ENCODE measurements at regions not wholly inside any gene's neighbourhood (a gene's known extent, or its start where the extent isn't known, plus 50 kb on each side); places are given as distances from the start of the nearest gene placed in this dataset.

DNA sequence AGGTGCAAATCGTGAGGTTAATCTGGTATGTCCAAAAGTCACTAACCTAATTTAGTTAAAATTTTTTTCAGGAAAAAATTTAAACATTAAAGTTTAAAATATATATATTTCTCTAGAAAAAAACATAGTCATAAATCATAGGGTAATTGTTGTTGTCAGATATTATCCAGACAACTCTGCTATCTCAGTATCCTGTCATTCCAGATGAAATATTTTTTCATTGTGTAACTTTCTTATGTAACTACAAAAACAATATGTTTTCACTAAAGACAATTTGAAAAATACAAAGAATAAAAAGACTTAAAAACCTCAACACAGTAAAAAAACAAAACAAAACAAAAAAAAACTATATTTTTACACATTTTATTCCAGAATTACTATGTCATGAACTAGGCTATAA, 57.6 kb downstream of the TENT5A start:
- DNase-seq = no peak

DNA sequence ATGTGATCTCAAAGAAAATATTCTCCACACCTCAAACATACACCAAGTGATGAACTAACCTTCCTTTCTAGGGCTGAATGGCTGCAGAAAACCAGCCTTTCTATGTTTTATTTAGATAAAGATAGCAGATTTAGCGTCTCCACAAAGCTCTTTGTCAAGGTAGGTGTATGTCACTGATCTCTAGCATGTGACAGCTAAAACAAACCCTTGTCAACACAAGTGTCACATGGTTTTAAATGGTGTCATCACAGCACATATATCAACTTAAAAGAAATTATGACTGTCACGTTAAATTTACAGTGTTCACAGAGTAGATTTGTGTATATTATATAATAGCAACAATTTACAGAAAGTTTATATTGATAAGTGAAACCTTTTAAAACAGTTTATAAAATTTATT, 58.3 kb downstream of the TENT5A start:
- no peak for DNase-seq

DNA sequence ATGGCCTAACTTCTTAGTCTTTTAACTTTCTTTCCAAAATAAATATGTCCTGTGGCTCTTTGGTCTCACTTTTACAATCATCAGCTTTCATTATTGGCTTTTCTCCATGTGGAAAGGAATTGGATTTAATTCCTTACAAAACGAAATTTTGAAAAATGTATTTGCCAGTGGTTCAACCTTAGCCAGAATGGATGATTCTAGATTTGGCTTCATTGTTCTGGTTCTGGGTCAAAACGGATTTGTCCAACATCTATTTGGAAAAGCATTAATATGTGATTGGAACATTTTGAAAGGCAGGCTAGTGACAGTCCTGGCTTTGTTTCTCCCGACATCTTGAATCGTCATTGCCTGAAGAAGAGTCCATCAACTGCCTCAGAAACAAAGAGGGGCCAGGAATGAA, 59.2 kb downstream of the TENT5A start:
- no peak for DNase-seq

DNA sequence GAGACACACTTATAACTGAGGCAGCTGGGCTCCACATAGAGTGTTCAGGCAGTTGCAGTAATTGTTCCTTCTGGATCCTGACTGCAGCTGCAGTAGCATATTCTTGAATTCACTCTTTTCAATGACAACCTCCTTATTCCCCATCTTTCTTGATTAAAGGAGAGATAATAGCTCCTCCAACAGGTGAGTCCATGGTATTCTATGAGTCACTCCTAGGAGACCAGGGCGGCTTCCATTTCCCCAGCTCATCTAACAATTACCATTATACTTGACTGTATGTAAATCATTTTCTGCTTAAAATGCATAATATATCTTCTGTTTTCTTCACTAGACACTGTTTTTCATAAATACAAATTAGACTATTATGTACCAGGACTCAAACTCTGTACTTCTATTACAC, 62.4 kb downstream of the TENT5A start:
- DNase-seq = no peak

DNA sequence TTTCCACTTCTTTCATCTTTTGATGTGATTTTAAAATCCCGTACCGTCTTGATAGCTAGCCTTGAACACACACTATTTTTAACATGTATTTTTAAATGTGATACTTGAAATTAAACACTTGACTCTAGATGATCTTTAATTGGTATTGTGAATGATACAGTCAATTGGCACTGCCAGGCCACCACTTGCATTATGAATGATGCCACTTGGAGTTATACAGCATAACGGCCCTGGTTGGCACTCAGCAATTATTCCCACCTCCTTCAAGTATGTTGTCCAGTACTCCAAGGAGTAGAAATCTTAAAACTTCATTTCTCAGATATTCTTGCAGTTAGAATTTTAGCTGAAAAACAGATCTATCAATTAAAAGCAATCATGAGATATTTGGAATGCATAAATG, 62.9 kb downstream of the TENT5A start:
- no peak for DNase-seq

DNA sequence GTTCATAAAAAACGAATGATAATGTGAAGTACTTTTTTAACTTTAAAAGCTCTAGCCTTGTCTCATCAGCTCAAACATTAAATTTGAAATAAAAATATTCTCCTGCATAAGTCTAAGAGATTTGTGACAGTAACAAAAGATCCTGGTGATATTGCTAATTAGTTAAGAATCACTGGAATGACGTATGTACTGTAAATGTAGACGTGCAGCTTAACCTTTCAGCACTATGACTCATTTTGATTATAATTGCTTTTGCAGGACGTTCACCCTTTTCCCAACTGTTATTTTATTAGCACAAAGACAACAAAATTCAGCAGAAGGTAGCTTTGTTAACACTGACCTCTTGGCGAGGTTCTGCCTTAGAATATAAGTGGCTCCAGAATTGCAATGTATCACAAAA, 68.6 kb downstream of the TENT5A start:
- DNase-seq = no peak

DNA sequence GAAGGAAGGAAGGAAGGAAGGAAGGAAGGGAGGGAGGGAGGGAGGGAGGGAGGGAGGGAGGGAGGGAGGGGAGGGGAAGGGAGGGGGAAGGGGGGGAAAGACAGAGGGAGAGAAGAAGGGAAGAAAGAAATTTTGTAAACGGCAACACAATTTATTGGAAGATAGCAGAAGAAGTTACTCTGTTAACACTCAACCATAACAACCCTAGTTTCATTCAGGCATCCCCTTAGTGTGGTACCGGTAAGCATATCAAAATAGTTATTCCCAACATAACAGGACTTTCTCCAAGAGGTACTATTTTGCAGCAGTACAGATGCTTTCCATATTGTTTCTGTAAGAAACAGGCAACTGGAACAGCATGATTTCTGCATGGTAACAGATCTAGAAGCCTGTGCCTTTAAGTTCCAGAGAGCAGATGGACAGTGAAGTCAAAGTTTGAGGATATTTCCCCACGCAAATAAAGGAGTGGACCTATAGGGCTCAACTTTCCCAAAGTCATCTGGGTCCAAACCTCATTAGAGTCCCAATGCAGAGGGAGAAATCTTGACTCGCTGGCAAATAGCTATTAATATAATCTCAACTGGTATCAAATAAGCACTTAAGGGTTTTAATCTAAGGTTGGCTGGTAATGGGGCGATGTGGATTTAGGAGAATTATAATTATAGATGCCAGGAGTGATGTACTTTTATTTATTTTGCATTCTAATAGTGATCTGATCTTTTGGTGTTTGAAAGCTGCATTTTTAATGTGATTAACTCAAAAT, 69.4 kb downstream of the TENT5A start:
- no peak for DNase-seq

DNA sequence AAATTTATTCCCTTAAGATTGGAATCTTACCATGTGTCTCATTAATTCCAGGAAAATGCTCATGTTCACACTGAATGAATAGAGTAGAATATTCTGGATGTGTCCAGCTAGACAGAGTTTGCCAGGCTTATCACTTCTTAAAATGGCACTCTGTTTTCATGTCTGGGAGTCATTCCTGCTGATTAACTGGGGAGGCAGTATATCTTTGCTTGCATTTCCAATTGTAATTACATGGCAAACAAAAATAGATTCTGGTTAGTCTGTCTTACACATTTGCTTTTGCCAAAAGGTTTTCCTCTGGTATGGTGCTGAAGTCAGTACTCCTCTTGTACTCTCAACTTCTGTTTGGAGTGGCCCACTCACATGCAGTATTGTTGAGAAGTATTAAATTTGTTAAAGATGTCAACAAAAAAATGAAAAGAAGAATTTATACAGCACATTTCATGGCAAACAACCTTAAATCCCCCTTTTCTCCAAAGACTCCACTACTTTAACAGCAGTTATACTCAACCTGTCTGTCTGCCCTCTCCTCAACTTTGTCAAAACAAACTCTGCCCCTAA, 70.2 kb downstream of the TENT5A start:
- DNase-seq = no peak

DNA sequence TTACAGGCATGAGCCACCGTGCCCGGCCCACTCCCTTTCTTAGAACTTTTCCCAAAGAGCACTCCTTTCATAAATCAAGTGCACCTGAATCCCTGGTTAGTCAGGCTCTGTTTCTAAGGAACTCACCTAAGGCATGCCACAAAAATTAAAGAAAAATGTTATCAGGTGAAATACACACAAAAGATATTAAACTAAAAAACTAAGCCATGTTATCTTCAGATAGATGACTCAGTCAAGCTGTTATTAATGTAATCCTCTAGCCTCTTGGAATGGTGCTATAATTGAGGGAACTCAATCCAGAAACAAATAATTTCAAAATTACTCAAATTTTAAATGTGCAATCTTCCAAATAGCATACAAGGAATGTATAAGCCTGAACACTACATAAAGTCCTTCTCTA, 83.0 kb downstream of the TENT5A start:
- DNase-seq = no peak

DNA sequence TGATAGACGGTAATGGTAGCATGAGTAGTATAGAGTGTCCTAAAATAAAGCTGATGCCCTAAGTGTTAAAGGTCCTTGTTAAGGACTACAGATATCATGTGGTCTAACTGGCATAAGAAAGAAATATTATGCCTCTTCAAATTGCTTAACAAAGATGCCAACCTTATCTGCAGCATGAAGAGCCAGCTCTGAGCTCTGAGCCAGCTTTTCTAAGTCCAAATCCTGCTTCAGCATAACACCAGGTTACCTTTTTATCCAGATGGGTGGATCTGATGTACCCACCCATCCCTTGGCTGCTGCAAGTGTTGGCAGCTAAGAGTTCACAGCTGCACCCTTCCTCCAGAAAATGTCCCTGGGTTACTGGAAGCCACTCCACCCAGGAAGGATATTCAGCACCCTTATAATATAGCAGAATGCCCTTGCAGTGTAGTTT, 83.8 kb downstream of the TENT5A start:
- no peak for DNase-seq

DNA sequence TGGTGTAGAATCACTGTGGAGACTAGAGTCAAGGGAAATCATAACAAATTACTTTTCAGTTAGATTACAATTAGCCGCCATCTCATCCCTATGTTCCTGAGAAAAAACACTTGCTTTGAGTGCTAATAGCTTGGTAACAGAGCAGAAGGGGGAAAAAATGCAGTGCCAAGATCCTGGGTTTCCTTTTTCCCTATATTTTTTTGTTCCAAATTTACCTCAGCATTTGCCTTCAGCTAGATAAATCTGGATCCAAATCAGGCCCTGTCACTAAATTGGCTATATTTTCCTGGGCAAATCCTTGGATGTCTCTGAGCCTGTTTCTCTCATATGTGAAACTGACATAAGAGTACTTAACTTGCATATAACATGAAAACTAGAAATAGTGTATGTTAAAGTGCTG, 86.0 kb downstream of the TENT5A start:
- DNase-seq = no peak

DNA sequence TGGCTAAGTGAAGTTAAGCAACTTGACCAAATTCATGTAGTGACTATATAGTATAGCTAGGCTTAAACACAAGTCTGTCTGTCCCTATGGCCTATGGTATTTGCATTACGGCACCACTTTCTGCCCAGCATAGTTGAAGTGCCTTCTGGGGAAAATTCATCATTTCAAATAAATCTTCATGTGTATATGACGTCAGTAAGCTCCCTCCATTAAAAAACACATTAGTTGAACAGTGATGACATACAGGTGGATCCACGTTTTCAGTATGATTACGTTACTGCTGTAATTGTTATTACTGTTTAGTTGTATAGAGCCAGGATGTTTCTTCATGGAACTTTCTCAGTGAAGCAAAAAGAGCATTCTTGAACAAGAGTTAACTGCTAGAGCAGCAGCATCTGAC, 96.2 kb downstream of the TENT5A start:
- DNase-seq = no peak

DNA sequence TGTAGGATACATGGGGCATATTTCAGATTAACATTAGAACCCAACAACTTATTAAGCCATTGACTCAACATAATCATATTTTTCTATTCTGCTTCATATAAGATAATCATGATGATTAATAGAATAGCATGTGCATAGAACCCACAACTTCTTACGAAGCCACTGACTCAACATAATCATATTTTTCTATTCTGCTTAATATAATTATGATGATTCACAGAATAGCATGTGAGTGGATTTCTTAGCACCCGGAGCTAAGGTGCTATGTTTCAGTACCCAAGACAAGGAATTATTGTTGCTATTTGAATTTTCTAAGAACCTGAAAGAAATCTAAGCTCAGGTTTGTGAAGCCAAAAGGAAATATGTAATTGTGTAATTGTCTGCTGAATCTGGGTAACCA, 96.8 kb downstream of the TENT5A start:
- no peak for DNase-seq

DNA sequence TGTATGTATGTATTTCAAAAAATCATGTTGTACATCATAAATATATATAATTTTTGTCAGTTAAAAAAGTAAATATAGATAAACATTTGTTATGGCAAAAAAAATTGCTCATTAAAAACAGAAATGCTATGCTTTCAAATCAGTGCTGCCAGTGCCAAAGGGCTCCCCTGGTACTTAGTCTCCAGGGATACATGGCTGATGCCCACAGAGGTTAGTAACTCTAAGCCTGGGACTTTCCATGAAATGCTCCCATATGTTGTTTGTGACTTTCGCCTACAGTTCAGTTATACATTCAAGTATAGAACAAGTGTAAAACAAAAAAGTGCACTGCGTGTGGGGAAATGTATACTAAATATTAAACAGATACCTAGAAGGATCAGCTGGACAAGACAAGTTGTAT, 104.0 kb downstream of the TENT5A start:
- no peak for DNase-seq

DNA sequence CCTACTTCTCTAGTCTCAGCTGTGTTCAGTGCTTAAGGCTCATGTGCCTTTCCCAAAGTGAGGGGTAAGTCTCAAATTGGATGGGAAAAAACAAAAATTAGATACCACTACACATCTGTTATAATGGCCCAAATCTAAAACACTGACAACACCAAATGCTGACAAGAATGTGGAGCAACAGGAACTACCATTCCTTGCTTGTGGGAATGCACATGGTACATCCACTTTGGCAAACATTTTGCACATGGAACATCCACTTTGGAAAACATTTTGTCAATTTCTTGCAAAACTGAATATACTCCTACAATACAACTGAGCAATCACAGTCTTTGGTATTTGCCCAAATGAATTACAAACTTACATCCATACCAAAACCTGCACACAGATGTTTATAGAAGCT, 109.3 kb downstream of the TENT5A start:
- no peak for DNase-seq

DNA sequence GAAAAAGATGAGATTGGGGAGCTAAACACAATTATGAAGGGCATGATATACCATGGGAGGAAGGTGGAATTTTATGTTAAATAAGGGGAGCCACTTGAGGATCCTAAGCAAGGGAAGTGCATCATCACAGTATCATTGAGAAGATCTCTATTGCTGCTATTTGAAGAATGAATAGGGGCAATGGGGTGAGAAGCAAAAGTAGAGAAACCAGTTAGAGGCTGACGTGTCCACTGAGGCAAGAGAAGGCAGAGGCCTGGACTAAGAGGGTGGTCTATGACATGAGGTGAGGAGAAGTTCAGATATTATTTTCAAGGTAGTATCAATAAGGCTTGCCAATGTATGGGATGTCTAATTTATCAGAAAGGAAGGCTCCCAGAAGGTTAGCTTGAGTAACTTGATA, 111.6 kb downstream of the TENT5A start:
- no peak for DNase-seq

DNA sequence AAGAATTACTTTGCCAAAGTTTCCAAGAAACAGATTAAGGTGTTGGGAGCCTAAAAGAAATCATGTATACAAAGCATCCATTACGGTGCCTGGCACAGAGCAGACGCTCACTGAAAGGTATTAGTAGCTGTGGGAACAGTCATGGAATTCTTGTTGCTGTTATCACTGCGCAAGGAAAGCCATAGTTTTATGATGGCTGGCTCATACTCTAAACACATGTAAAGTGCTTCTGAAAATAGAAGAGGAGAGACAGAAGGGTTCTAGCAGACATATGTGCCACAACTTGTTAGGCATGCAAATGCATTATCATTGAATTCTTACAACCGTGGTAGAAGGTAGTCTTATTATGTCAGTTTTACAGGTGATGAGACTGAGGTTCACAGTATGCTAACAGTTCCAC, 112.4 kb downstream of the TENT5A start:
- no peak for DNase-seq

DNA sequence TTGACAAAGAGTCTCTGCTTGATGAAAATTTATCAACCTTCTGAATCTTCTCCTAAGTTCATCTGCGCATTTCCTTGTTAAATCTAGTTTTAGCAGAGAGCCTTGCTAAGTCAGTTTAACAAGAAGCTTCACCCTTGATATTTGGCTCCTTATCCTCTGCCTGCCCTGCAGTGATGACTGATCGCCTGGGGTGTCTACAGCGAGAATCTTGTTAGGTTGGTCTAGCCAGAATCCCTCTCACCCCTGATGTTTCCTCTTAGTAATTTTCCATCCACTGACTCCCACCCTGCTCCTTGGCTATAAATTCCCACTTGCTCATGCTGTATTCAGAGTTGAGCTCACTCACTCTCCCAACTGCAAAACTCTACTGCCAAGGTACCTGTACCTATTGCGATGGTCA, 114.1 kb downstream of the TENT5A start:
- no peak for DNase-seq

DNA sequence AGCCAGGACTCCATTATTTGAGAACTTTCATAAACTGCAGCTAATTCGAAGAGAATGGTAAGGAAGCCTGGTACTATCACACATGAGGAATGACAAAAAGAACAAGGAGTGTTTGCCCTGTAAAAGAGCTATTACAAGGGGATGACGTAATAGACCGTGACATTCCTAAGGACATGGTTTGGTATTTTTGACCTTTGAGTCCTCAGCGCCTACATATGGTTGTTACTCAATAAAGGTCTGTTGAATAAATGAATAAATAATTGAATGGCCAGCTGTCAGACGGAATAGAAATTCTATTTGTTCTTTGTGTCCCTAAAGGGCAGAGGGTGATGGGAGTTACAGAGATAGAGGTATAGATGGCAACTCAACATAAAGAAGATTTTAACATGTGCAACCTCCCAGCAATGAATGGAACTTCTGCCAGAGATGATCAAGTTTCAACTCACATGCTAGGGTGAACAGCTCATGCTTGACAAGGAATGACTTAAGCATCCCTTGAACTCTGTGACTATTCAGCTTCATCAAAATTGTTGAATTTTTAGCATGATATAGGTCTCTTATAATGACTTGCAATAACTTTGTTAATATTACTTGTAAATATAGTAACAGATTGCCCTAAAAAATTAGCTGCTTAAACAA, 115.4 kb downstream of the TENT5A start:
- no peak for DNase-seq

DNA sequence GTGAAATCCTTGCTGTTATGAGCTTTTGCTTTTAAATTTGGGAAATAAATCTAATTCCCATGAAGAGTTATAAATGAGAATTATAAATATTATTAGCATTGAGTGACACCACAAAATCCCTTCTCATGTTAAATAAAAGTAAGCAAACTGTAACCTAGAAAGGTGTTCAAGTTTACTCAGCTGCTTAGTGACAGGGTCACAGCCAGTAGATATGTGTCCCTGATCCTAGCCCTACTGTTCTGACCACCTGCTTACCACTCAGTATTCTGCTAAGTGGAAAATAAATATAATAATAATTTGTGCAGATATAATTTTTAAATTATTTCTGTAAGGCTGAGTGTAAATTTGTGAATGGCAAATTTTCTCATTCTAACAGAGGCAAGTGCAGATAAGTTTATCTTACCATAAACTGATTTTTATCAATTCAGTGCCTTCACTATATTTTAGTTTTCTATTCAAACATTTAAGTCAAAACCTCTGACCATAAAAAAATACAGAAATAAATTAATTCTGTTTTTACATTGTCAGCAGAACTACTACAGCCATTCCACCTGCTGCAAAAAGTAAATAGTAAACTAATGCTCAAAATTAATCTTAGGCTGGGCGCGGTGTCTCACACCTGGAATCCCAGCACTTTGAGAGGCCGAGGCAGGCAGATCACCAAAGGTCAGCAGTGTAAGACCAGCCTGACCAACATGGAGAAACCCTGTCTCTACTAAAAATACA, 118.2 kb downstream of the TENT5A start:
- no peak for DNase-seq

DNA sequence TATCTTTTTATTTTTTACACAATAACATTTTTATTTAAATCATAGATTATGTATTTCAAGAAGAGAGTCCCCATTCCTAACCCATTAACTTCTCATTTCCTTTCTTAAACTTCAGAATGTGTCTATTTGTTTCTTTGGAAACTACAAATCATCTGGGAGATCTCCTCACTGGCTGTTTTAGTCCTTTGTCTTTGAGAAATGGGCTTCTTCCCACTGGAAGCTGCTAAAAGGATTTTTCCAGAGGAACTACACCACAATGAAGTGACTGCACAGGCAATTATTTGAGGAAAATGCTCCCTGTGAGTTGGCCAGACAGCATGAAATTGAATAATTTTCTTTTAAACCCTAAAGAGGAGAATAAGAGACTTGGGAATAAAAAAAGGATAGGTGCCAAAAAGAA, 119.1 kb downstream of the TENT5A start:
- no peak for DNase-seq

DNA sequence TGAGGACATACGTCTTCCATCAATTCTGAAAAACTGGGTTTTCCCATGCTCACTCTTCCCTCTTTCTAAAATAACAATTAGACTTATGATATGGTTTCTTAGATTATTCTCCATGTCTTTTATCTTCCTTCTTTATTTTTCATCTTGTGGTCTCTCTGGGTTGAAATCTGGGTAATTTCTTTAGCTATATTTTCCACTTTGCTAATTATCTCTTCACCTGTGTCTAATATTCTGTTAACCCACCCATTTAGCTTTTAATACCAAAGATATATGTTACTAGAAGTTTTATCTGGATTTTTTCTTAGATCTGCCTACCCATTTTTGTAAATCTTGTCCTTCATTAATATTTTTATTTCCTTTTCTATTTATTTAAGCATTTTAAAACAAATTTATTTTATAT, 121.8 kb downstream of the TENT5A start:
- DNase-seq = no peak

DNA sequence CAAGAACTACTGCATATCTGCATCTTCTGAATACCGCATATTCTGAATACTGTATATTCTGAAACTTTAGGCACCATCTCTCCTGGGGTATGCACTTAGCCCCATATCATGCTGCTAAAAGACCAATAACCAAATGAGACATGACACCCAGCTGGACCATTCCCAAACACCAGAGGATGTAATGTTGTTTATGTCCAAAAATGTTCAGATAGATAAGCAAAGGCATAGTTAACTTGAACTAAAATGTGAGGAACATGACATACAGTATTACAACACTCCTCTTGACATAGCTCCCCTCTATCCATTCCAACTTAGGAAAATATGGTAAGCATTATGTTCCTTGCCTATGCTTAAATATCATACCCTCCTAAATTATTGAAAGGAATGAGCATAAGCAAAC, 127.3 kb downstream of the TENT5A start:
- no peak for DNase-seq
